A673 (cell line): ENCODE measurements at regions not wholly inside any gene's neighbourhood (a gene's known extent, or its start where the extent isn't known, plus 50 kb on each side); places are given as distances from the start of the nearest gene placed in this dataset.

ENCODE experiments used
- BruUV-seq: library from RNA; stranded (reverse); fragments of 400-500 nt; replicated peaks from 2 replicates; lab custom pipeline; 2021; lab: Mats Ljungman, UMichigan
- CTCF ChIA-PET: fragments of 300-600 bp; sonication (Branson Sonifier 250); formaldehyde crosslinking; loops from one replicate; lab custom pipeline; 2022; ENCODE audit warnings: antibody characterized with exemption; lab: Charles Lee
- POLR2A ChIA-PET: fragments of 300-600 bp; sonication (Branson Sonifier 250); formaldehyde crosslinking; loops from one replicate; lab custom pipeline; 2022; ENCODE audit warnings: antibody characterized with exemption; ENCODE audit not compliant: low non-redundant PET; lab: Charles Lee
- DNase-seq: peaks from one replicate; pipeline ENCODE4 v3.0.0-alpha.2; 2015; ENCODE audit warnings: low spot score
- H3K27ac ChIP-seq: fragments of 200-600 bp; sonication (generic); 2 replicates; pipeline ENCODE4 v1.5.1; 2016; ENCODE audit warnings: mixed run types, low read depth, mild to moderate bottlenecking, mixed read lengths, antibody characterized with exemption, low read length; ENCODE audit not compliant: poor library complexity, severe bottlenecking
- H3K27me3 ChIP-seq: fragments of 200-600 bp; sonication (generic); replicated peaks from 2 replicates; pipeline ENCODE4 v1.6.1; 2017; ENCODE audit warnings: mixed run types, low read depth, mild to moderate bottlenecking, mixed read lengths, antibody characterized with exemption, low read length; ENCODE audit not compliant: insufficient read depth, poor library complexity
- H3K36me3 ChIP-seq: fragments of 200-600 bp; sonication (generic); 2 replicates; pipeline ENCODE4 v1.6.1; 2016; ENCODE audit warnings: mixed run types, mild to moderate bottlenecking, mixed read lengths, antibody characterized with exemption, low read length; ENCODE audit not compliant: insufficient read depth, poor library complexity, severe bottlenecking
- H3K4me1 ChIP-seq: fragments of 200-600 bp; sonication (generic); 2 replicates; pipeline ENCODE4 v1.6.1; 2017; ENCODE audit warnings: mixed run types, mild to moderate bottlenecking, mixed read lengths, antibody characterized with exemption, low read length; ENCODE audit not compliant: insufficient read depth, poor library complexity, severe bottlenecking
- H3K4me3 ChIP-seq: fragments of 200-600 bp; sonication (generic); 2 replicates; pipeline ENCODE4 v1.5.1; 2016; ENCODE audit warnings: low read depth, mixed run types, mild to moderate bottlenecking, mixed read lengths, low read length; ENCODE audit not compliant: poor library complexity, severe bottlenecking
- H3K9me3 ChIP-seq: fragments of 200-600 bp; sonication (generic); 2 replicates; pipeline ENCODE4 v1.6.1; 2016; ENCODE audit warnings: mixed run types, low read depth, mild to moderate bottlenecking, mixed read lengths, antibody characterized with exemption, low read length; ENCODE audit not compliant: poor library complexity, severe bottlenecking
- CTCF ChIP-seq: fragments of 300-800, 200-600 bp; sonication (generic); conservative IDR thresholded peaks from 2 replicates; pipeline ENCODE4 v1.5.1; 2017; ENCODE audit warnings: low read depth, mild to moderate bottlenecking, antibody characterized with exemption, low read length, moderate library complexity, mixed read lengths
- EZH2 ChIP-seq: fragments of 200-600 bp; sonication (generic); IDR thresholded peaks from 2 replicates; pipeline ENCODE4 v1.6.1; 2017; ENCODE audit warnings: borderline replicate concordance, low read depth, mild to moderate bottlenecking, mixed read lengths, antibody characterized with exemption, low read length; ENCODE audit not compliant: poor library complexity, severe bottlenecking
- intact Hi-C: fragments of 100-400 bp; cut with micrococcal nuclease; formaldehyde crosslinking; loops from one replicate; pipeline ENCODE4 v1.10.0; 2022; ENCODE audit not compliant: unreplicated experiment

GRCh38 chr12:98228683-98229539 is 286.5 kb upstream of the TMPO start:
- no peak overlapping the region for H3K4me3 ChIP-seq
- ChIA-PET CTCF (interaction anchor here (0.6 kb wide), 1 partner anchor 142 kb away, joined by 7 read pairs; no protein-coding TSS in a partner anchor), POLR2A (no interaction called here)
- H3K9me3 ChIP-seq: no peaks in the 10 kb centered on the region
- DNase-seq: no peak
- no peak for TF ChIP-seq EZH2
- no peak for TF ChIP-seq CTCF
- no TSS peak for BruUV-seq
- intact Hi-C loops: no loop called here
- no peak overlapping the region for H3K27ac ChIP-seq
- H3K4me1 ChIP-seq: peaks cover 4% of the 10 kb centered on the region
- H3K36me3 ChIP-seq: no peaks in the 10 kb centered on the region
- H3K27me3 ChIP-seq: no peaks in the 10 kb centered on the region

GRCh38 chr12:98229540-98229924 is 285.9 kb upstream of the TMPO start:
- no TSS peak for BruUV-seq
- ChIA-PET POLR2A (no interaction called here), CTCF (interaction anchor here (0.6 kb wide), 1 partner anchor 142 kb away, joined by 7 read pairs; no protein-coding TSS in a partner anchor)
- DNase-seq: no peak
- Histone ChIP-seq H3K27me3 (no peaks in the 10 kb centered on the region), H3K27ac (no peak overlapping the region), H3K36me3 (no peaks in the 10 kb centered on the region), H3K4me3 (no peak overlapping the region), H3K4me1 (peaks cover 4% of the 10 kb centered on the region), H3K9me3 (no peaks in the 10 kb centered on the region)
- intact Hi-C loops: no loop called here
- TF ChIP-seq CTCF (no peak), EZH2 (no peak)

GRCh38 chr12:98232753-98233390 is 282.5 kb upstream of the TMPO start:
- Histone ChIP-seq H3K27ac (no peak overlapping the region), H3K9me3 (no peaks in the 10 kb centered on the region), H3K27me3 (no peaks in the 10 kb centered on the region), H3K4me1 (peaks cover 4% of the 10 kb centered on the region), H3K4me3 (no peak overlapping the region), H3K36me3 (no peaks in the 10 kb centered on the region)
- CTCF ChIA-PET: no interaction called here
- no TSS peak for BruUV-seq
- no peak for DNase-seq
- intact Hi-C loops: no loop called here
- POLR2A ChIA-PET: no interaction called here
- TF ChIP-seq CTCF (no peak), EZH2 (no peak)
